HepG2 (cell line): ENCODE measurements at regions not wholly inside any gene's neighbourhood (a gene's known extent, or its start where the extent isn't known, plus 50 kb on each side); places are given as distances from the start of the nearest gene placed in this dataset.

Source experiments
- ATAC-seq: fragments of 200-7000 bp; cut with Tn5 transposase; 3 replicates; pipeline ENCODE4 v1.9.1; 2020; ENCODE audit warnings: mild to moderate bottlenecking, moderate library complexity
- BruUV-seq: library from RNA; stranded (reverse); fragments of 400-500 nt; replicated peaks from 2 replicates; lab custom pipeline; 2021; lab: Mats Ljungman, UMichigan
- CTCF ChIA-PET: fragments of 300-600 bp; formaldehyde crosslinking; extraction: SDS; loops from one replicate; lab custom pipeline; 2021; ENCODE audit warnings: low total read pairs, inconsistent platforms, low intra/inter-chr PET ratio; lab: Yijun Ruan, JAX
- POLR2A ChIA-PET: fragments of 350-600 bp; sonication (Branson Sonifier 250); formaldehyde crosslinking; loops from one replicate; lab custom pipeline; 2020; ENCODE audit warnings: antibody characterized with exemption, inconsistent platforms; lab: Yijun Ruan, JAX
- DNase-seq: peaks from one replicate; pipeline ENCODE4 v3.0.0-alpha.2; 2015; ENCODE audit warnings: low spot score
- FAIRE-seq: peaks from 3 replicates; lab custom pipeline; 2011; peaks lifted over from hg19 to GRCh38; lab: Jason Lieb, UNC
- H2AFZ ChIP-seq: one replicate; pipeline ENCODE4 v1.6.1; 2011; ENCODE audit warnings: low read length, inconsistent platforms
- H3K27ac ChIP-seq: fragments of 300-600 bp; 3 replicates; pipeline ENCODE4 v1.8.0; 2011; ENCODE audit warnings: mixed run types, mild to moderate bottlenecking, mixed read lengths, low read length, inconsistent platforms; ENCODE audit not compliant: insufficient read depth; ENCODE audit errors: extremely low read length
- H3K27me3 ChIP-seq, 2 experiments: fragments of 200-600 bp in 1 of 2; 2 replicates in 1 of 2; 3 replicates in 1 of 2; pipeline versions ENCODE4 v1.6.0 to v1.8.0; 2011; ENCODE audit warnings: low read length in 2 of 2, mild to moderate bottlenecking in 2 of 2, moderate library complexity in 2 of 2, inconsistent platforms in 1 of 2; ENCODE audit not compliant: insufficient read depth in 2 of 2, control insufficient read depth in 1 of 2
- H3K36me3 ChIP-seq, 2 experiments: fragments of 200-600 bp in 1 of 2; replicated peaks in 1 of 2; 2 replicates in 1 of 2; 3 replicates in 1 of 2; pipeline versions ENCODE4 v1.5.1 to v1.8.0; 2011; ENCODE audit warnings: low read length in 2 of 2, inconsistent platforms in 1 of 2; ENCODE audit not compliant: insufficient read depth in 2 of 2, control insufficient read depth in 1 of 2
- H3K4me1 ChIP-seq: 2 replicates; pipeline ENCODE4 v1.5.1; 2012; ENCODE audit warnings: low read length, inconsistent platforms; ENCODE audit not compliant: insufficient read depth
- H3K4me2 ChIP-seq: 2 replicates; pipeline ENCODE4 v1.6.0; 2011; ENCODE audit warnings: low read depth, low read length, inconsistent platforms
- H3K4me3 ChIP-seq, 3 experiments: fragments of 200-600 bp in 1 of 3; sonication (generic), shearing (Covaris generic) in 1 of 3; replicated peaks in 1 of 3; 2 replicates each; pipeline ENCODE4 v1.5.1; 2011 to 2016; ENCODE audit warnings: low read length in 3 of 3, inconsistent platforms in 2 of 3, low read depth in 2 of 3, mild to moderate bottlenecking in 2 of 3, control low read depth in 1 of 3, mixed read lengths in 1 of 3; ENCODE audit not compliant: insufficient read depth in 1 of 3
- H3K79me2 ChIP-seq: one replicate; pipeline ENCODE4 v1.6.1; 2011; ENCODE audit warnings: low read length, inconsistent platforms; ENCODE audit not compliant: insufficient read depth
- H3K9ac ChIP-seq: 2 replicates; pipeline ENCODE4 v1.6.0; 2011; ENCODE audit warnings: mild to moderate bottlenecking, low read depth, low read length, inconsistent platforms; ENCODE audit not compliant: insufficient read depth
- H3K9me3 ChIP-seq: 2 replicates; pipeline ENCODE4 v1.5.1; 2012; ENCODE audit warnings: mild to moderate bottlenecking, low read length
- H4K20me1 ChIP-seq: 2 replicates; pipeline ENCODE4 v1.6.0; 2011; ENCODE audit warnings: inconsistent platforms, mild to moderate bottlenecking, low read length, moderate library complexity; ENCODE audit not compliant: insufficient read depth
- CREBL2 ChIP-seq: sonication (generic); formaldehyde crosslinking; IDR thresholded peaks from 2 replicates; pipeline ENCODE4 v1.8.1; 2023; ENCODE audit warnings: missing genetic modification reagents, mild to moderate bottlenecking, borderline replicate concordance
- GLI4 ChIP-seq: sonication (generic); formaldehyde crosslinking; IDR thresholded peaks from 2 replicates; pipeline ENCODE4 v1.5.1; 2020; ENCODE audit warnings: missing genetic modification reagents, mild to moderate bottlenecking, moderate library complexity, borderline replicate concordance
- HNRNPLL ChIP-seq: fragments of 200-400 bp; formaldehyde crosslinking; IDR thresholded peaks from 2 replicates; pipeline ENCODE4 v1.6.1; 2017; ENCODE audit warnings: mild to moderate bottlenecking, low read depth, low read length; ENCODE audit not compliant: poor library complexity, severe bottlenecking
- HOXA3 ChIP-seq: sonication (generic); formaldehyde crosslinking; IDR thresholded peaks from 2 replicates; pipeline ENCODE4 v1.5.0; 2020; ENCODE audit warnings: missing genetic modification reagents
- MLXIP ChIP-seq: sonication (generic); formaldehyde crosslinking; IDR thresholded peaks from 2 replicates; pipeline ENCODE4 v1.9.0; 2021; ENCODE audit warnings: missing genetic modification reagents, borderline replicate concordance
- TBX2 ChIP-seq: sonication (generic); formaldehyde crosslinking; IDR thresholded peaks from 2 replicates; pipeline ENCODE4 v1.5.0; 2020; ENCODE audit warnings: missing genetic modification reagents, mild to moderate bottlenecking, borderline replicate concordance
- ZFP36L2 ChIP-seq: sonication (generic); formaldehyde crosslinking; IDR thresholded peaks from 2 replicates; pipeline ENCODE4 v1.4.0; 2020; ENCODE audit warnings: missing genetic modification reagents
- ZNF235 ChIP-seq: sonication (generic); formaldehyde crosslinking; IDR thresholded peaks from 2 replicates; pipeline ENCODE4 v1.8.1; 2023; ENCODE audit warnings: mild to moderate bottlenecking, missing genetic modification reagents, borderline replicate concordance
- ZNF7 ChIP-seq: IDR thresholded peaks from 2 replicates; pipeline ENCODE4 v1.6.1; 2016; ENCODE audit warnings: missing biosample characterization, missing genetic modification reagents
- ZNF737 ChIP-seq: sonication (generic); formaldehyde crosslinking; IDR thresholded peaks from 2 replicates; pipeline ENCODE4 v1.5.0; 2020; ENCODE audit warnings: missing genetic modification reagents, mild to moderate bottlenecking, borderline replicate concordance
- WGBS: methylation state at CpG from one replicate; pipeline ENCODE4 v1.1.6; 2017; ENCODE audit warnings: low lambda C conversion rate; 5-methylcytosine and 5-hydroxymethylcytosine counted together
- in situ Hi-C: cut with HindIII; loops from 2 replicates; pipeline ENCODE4 v1.10.0; 2017; ENCODE audit warnings: low pct_unique_long_range_greater_than_20kb; ENCODE audit not compliant: extremely low pct_ligation_motif_present
- intact Hi-C: fragments of 100-400 bp; cut with micrococcal nuclease; formaldehyde crosslinking; loops from one replicate; pipeline ENCODE4 v1.10.0; 2022; ENCODE audit not compliant: unreplicated experiment

- peaks cover 12 to 28% of the 10 kb centered on the region in 2 experiments; a peak in 4 of 5 replicates for H3K27me3 ChIP-seq
- FAIRE-seq (no peak), ATAC-seq (no peak), DNase-seq (no peak)
- H4K20me1 ChIP-seq = no peaks in the 10 kb centered on the region
- no peak overlapping the region for H3K4me3 ChIP-seq
- BruUV-seq = no TSS peak
- TF ChIP-seq HNRNPLL = no peak
- no peak for TF ChIP-seq HOXA3 (CRISPR knock-in tag)
- TF ChIP-seq MLXIP = no peak
- no peak for TF ChIP-seq TBX2
- TF ChIP-seq GLI4 = no peak
- TF ChIP-seq CREBL2 (CRISPR knock-in tag) = no peak
- TF ChIP-seq ZNF235 (CRISPR knock-in tag) = no peak
- TF ChIP-seq ZNF737 = no peak
- TF ChIP-seq ZNF7 = no peak
- no peak for TF ChIP-seq ZFP36L2
- H3K9ac ChIP-seq = no peak overlapping the region
- CTCF ChIA-PET = no interaction called here
- H3K27ac ChIP-seq = no peak overlapping the region
- POLR2A ChIA-PET = no interaction called here
- in situ Hi-C loops = no loop called here
- no peaks in the 10 kb centered on the region for H3K9me3 ChIP-seq
- intact Hi-C loops = no loop called here
- no peaks in the 10 kb centered on the region for H3K4me1 ChIP-seq
- H3K36me3 ChIP-seq = no peaks in the 10 kb centered on the region
- no peaks in the 10 kb centered on the region for H3K79me2 ChIP-seq
- H3K4me2 ChIP-seq = no peak overlapping the region
- no peak overlapping the region for H2AFZ ChIP-seq
- 14% methylated on average over 12 of the region's 16 CpGs for WGBS
Observed at GRCh38 chr14:104462651-104463630, 116.6 kb upstream of the C14orf180 start.
